ENCODE measurements at regions not wholly inside any gene's neighbourhood (a gene's known extent, or its start where the extent isn't known, plus 50 kb on each side); places are given as distances from the start of the nearest gene placed in this dataset.
"Not testable (repeated sequence)": the region's sequence is repeated elsewhere in the genome, so short reads cannot be mapped to it uniquely, and the experiment has no call there.

DNA sequence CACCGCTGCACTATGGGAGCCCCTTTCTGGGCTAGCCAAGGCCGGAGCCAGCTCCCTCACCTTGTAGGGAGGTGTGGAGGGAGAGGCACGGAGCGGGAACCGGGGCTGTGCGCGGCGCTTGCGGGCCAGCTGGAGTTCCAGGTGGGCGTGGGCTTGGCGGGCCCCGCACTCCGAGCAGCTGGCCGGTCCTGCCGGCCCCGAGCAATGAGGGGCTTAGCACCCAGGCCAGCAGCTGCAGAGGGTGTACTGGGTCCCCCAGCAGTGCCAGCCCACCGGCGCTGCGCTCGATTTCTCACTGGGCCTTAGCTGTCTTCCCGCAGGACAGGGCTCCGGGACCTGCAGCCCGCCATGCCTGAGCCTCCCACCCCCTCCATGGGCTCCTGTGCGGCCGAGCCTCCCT, 53.3 kb upstream of the NID2 start:
- DNase-seq: not testable (repeated sequence)

DNA sequence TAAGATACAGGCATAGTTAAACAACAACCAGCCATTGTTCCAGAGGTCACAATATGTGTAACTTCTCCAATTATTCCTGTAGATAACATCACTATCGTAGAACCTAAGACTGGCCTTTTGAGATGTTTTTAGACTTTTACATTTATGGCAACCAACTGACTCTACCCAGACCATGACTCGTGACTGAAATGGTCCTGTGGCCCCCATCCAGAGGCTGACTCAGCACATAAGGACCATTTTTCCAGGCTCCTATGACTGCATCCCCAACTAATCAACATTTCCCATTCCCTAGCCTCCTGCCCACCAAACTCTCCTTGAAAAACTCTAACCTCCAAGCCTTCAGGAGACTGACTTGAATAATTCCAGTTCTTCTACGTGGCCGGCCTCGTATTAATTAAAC, 52.6 kb upstream of the NID2 start:
- DNase-seq: no peak

DNA sequence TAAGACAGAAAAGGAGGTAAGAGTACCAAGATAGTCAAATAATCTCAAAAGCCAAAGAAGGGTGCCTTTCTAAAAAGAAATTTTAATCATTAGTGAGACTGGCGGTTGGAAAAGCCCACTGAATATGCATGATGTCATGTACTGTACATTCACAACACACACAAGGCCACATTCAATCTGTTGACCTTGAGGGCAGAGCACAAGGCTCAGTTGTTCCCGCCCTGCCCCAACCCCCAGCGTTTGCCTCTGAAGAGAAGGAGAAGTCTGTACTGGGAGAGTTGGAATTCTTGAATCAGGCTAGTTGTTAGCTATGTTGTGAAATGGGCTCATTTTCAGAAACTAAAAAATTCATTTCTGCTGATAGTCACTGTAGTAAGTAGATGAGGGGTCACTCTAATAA, 50.2 kb upstream of the NID2 start:
- DNase-seq: no peak
